ENCODE measurements at regions not wholly inside any gene's neighbourhood (a gene's known extent, or its start where the extent isn't known, plus 50 kb on each side); places are given as distances from the start of the nearest gene placed in this dataset.
"Not testable (repeated sequence)": the region's sequence is repeated elsewhere in the genome, so short reads cannot be mapped to it uniquely, and the experiment has no call there.

GRCh38 chr1:199085903-199086302, 447.1 kb downstream of the PTPRC start:
- Histone ChIP-seq H3K4me3 (no peak overlapping the region), H3K4me1 (no peaks in the 10 kb centered on the region), H3K27ac (no peak overlapping the region), H3K9me3 (no peaks in the 10 kb centered on the region), H3K36me3 (no peaks in the 10 kb centered on the region), H3K27me3 (no peaks in the 10 kb centered on the region)
- TF ChIP-seq POLR2A (IDR thresholded peaks at IDR 0.05) = no peak
- no peak for TF ChIP-seq CTCF (IDR thresholded peaks at IDR 0.05 in 4 of 5, conservative IDR thresholded peaks at IDR 0.05 in 1 of 5)
- ATAC-seq (no peak), DNase-seq (no peak)
- intact Hi-C loops (cut with DNase I; ENCODE audit: low total_unique reads) = no loop called here
- in situ Hi-C loops (cut with MboI; ENCODE audit: low sequenced_read_pairs in 4 of 4) = no loop called here

GRCh38 chr1:199087144-199087543, 448.3 kb downstream of the PTPRC start:
- no peak for DNase-seq
- intact Hi-C loops (cut with DNase I; ENCODE audit: low total_unique reads) = no loop called here

GRCh38 chr1:199089393-199090122, 450.7 kb downstream of the PTPRC start:
- Histone ChIP-seq H3K27ac (no peak overlapping the region), H3K4me3 (no peak overlapping the region), H3K36me3 (no peaks in the 10 kb centered on the region), H3K27me3 (no peaks in the 10 kb centered on the region), H3K4me1 (no peaks in the 10 kb centered on the region), H3K9me3 (no peaks in the 10 kb centered on the region)
- in situ Hi-C loops (cut with MboI; ENCODE audit: low sequenced_read_pairs in 4 of 4) = no loop called here
- no peak for DNase-seq
- TF ChIP-seq CTCF (IDR thresholded peaks at IDR 0.05 in 4 of 5, conservative IDR thresholded peaks at IDR 0.05 in 1 of 5) (no peak), POLR2A (IDR thresholded peaks at IDR 0.05) (no peak)
- ATAC-seq = no peak
- intact Hi-C loops (cut with DNase I; ENCODE audit: low total_unique reads) = no loop called here

More at GRCh38 chr1:199087144-199087543, 448.3 kb downstream of the PTPRC start:
- no peak overlapping the region for H3K4me3 ChIP-seq
- no peak for ATAC-seq
- no peaks in the 10 kb centered on the region for H3K4me1 ChIP-seq
- H3K9me3 ChIP-seq = no peaks in the 10 kb centered on the region
- no peak overlapping the region for H3K27ac ChIP-seq
- no peaks in the 10 kb centered on the region for H3K36me3 ChIP-seq
- H3K27me3 ChIP-seq = no peaks in the 10 kb centered on the region
- TF ChIP-seq POLR2A (IDR thresholded peaks at IDR 0.05) (no peak), CTCF (IDR thresholded peaks at IDR 0.05 in 4 of 5, conservative IDR thresholded peaks at IDR 0.05 in 1 of 5) (no peak)
- in situ Hi-C loops (cut with MboI; ENCODE audit: low sequenced_read_pairs in 4 of 4) = no loop called here

- DNase-seq; H3K27me3 ChIP-seq; intact Hi-C loops (cut with DNase I; ENCODE audit: low total_unique reads); H3K4me1 ChIP-seq; H3K9me3 ChIP-seq; in situ Hi-C loops (cut with MboI; ENCODE audit: low sequenced_read_pairs in 4 of 4); ATAC-seq; H3K36me3 ChIP-seq; H3K4me3 ChIP-seq; H3K27ac ChIP-seq: not testable (repeated sequence)
Observed at GRCh38 chr1:199095628-199096027, 456.8 kb downstream of the PTPRC start.

- Histone ChIP-seq H3K36me3 (no peaks in the 10 kb centered on the region), H3K4me3 (no peak overlapping the region), H3K4me1 (no peaks in the 10 kb centered on the region), H3K9me3 (no peaks in the 10 kb centered on the region), H3K27ac (no peak overlapping the region), H3K27me3 (no peaks in the 10 kb centered on the region)
- intact Hi-C loops (cut with DNase I; ENCODE audit: low total_unique reads) (no loop called here), in situ Hi-C loops (cut with MboI; ENCODE audit: low sequenced_read_pairs in 4 of 4) (no loop called here)
- no peak for TF ChIP-seq POLR2A (IDR thresholded peaks at IDR 0.05)
- TF ChIP-seq CTCF (IDR thresholded peaks at IDR 0.05 in 4 of 5, conservative IDR thresholded peaks at IDR 0.05 in 1 of 5) = no peak
- DNase-seq (no peak), ATAC-seq (no peak)
Observed at GRCh38 chr1:199096591-199096990, 457.8 kb downstream of the PTPRC start.

Measured in gastrocnemius medialis (tissue), 4 donors.